HG03469 (cell line): ENCODE measurements at regions not wholly inside any gene's neighbourhood (a gene's known extent, or its start where the extent isn't known, plus 50 kb on each side); places are given as distances from the start of the nearest gene placed in this dataset.

Experiments
- ATAC-seq: cut with Tn5 transposase; IDR thresholded peaks from one replicate; pipeline ENCODE4 v1.9.1; 2021; ENCODE audit warnings: mild to moderate bottlenecking, moderate library complexity, moderate number of reproducible peaks; ENCODE audit not compliant: unreplicated experiment

- no peak for ATAC-seq
Observed at GRCh38 chr17:70624211-70624610, 454.9 kb downstream of the KCNJ2 start.

DNA sequence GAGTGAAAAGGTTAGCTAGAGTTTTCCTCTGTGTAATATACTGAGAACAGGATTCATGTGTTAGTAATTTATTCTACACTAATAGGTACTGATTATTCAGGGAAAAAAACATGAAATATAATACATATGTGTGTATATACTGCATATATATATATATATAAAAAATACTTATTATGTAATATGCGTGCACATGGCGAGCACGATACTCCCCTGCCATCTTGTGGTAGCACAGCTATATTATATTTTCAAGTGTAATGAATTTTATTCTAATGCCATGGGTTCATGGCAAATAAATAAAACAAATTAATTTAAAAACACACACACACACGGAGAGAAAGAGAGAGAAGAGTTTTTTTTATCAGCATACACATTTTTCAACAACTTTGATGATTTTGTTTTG, 460.6 kb downstream of the KCNJ2 start:
- no peak for ATAC-seq

GRCh38 chr17:70636517-70637133, 467.3 kb downstream of the KCNJ2 start:
- no peak for ATAC-seq

- ATAC-seq = no peak
Observed at GRCh38 chr17:70642059-70642458, 472.7 kb downstream of the KCNJ2 start.

DNA sequence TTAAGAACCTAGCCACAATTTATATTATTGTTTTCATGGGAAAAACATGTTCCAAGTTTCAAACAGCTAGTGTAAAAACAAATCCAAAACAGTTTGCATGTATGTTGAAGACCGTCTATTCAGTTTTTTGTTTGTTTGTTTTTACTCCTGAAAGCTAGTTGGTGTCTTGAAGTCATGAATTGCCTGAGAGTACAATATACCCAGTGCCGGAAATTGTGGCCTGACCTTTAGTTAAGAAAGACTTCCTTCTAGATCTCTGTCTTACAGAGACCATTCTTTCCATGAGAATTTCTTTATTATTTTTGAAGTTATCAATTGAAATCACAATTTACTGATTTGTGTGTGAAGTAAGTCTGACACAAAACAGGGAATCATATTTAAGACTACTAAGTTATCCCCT, 474.8 kb downstream of the KCNJ2 start:
- no peak for ATAC-seq

DNA sequence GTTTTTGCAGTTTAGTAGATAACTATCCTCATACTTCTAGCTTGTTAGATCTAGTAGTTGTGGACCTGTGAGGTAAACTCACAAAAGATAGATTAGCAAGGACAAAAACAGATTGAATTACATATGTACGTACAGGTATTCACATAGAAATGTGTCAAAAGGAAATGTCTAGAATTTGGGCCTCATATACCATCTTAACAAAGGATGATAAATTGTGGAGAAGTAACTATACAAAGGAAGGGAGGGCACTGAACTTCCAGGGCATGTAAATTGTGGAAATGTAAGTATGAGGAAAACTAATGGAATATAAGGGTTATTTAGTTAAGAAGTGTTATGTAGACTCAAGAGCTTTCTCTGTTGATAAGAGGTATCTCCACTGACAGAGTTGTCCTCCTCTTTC, 477.3 kb downstream of the KCNJ2 start:
- ATAC-seq = no peak

DNA sequence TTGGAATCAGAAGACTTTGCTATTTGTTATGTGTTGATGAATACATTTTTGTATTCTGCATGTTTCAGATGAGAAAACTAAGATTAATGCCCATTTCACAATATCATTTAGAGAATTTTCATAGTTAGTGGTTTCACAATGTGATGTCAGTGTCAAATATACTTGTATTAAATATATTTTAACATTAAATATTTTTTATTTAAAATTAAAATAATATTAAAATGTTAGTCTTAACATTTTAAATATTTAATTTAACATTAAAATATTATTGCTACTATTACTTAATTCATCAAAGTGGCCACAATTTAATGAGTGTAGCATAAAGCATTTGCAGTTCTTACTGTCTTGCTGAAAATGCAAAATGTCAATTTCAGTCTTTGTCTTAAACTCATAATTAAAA, 478.8 kb downstream of the KCNJ2 start:
- ATAC-seq = no peak

- no peak for ATAC-seq
Observed at GRCh38 chr17:70653850-70654249, 484.5 kb downstream of the KCNJ2 start.

DNA sequence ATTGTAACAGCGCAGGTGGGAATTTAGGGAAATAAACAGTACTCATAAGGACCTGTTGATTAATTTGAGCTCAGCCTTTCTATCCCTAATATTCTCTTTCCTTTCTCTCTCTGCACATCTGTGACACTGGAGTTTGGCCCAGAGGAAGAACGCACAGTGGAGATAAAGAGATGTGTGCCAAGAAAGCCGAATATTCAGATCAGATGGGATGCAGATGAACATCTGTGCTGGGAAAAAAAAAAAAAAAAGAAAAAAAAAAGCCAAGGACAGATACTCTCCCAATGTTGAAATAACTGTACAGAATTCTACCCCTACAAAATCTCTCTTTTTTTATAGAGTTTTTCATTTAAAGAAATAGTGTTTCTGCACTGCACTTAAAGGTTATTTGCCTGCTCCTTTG, 485.4 kb downstream of the KCNJ2 start:
- no peak for ATAC-seq

GRCh38 chr17:70655176-70655958, 486.0 kb downstream of the KCNJ2 start:
- no peak for ATAC-seq

- no peak for ATAC-seq
Observed at GRCh38 chr17:70658317-70658716, 489.0 kb downstream of the KCNJ2 start.

- ATAC-seq = no peak
Observed at GRCh38 chr17:70658840-70659239, 489.5 kb downstream of the KCNJ2 start.

DNA sequence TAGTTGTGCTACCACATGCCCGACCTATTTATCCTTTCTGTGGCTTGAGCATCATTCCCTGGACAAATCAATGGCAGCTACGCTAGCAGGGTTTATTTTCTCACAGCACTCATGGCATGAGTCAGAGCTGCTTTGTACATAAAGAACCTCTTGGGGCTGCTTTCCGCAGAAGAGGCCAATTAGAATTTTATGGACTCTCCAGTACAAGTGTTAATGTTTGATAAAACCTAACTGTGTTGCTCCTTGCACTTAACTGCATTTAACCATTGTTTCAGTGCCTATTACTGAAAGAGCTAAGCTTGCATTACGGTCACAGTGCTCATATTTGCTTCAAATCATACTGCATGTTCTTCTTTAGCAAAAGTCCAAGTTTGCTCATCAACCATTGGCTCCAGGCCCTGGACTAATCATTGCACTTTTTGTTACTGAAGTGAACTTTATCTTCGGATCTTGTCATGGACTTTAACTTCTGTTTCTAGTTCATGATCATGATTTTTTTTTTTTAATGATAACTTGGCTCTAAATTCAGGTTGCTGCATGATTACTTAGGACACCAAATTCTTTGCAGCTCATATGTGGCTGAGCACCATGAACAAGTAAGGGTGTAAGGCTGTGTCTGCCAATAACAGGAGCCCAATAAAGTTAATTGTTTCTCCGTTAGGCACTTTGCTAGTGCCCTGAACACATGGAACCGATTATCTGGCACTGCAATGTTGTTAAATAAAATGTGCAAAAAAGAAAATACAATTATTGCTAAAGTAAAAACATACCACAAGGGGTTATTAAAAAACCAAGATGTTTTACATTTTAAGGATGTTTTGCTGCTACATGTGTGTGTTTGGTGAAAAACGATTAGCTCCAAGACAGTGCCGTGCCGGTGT, 492.2 kb downstream of the KCNJ2 start:
- no peak for ATAC-seq

DNA sequence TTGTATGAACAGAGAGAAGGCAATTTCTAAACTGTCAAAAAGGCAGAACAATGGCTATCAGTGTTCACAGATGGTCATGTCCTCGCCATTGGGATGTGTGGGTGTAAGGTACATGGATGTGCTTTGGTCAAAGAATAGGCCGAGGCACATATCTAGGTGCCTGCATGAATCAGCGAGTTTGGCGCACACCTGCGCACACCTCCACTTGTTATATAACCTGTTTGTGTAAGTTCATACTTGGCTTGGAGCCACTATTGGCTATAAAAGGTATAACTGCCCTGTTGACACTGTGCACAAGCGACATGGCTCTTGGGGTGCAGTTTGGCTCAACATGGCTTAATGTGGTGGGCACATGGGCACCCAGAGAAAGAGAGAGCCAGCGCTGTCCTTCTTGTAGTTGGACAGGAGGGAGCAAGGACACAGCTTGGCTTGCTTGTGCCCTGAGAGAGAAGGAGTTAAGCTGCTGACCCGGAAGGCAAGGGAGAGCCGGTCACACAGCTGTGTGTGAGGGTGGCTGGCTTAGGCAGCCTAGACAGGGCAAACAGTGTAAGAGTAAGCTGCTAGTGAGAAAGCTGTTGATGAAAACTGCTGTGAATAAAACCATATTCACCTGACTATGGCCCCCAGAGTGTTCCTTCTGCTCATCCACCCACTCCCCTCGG, 499.1 kb downstream of the KCNJ2 start:
- no peak for ATAC-seq

- no peak for ATAC-seq
Observed at GRCh38 chr17:70668938-70669778, 499.8 kb downstream of the KCNJ2 start.

DNA sequence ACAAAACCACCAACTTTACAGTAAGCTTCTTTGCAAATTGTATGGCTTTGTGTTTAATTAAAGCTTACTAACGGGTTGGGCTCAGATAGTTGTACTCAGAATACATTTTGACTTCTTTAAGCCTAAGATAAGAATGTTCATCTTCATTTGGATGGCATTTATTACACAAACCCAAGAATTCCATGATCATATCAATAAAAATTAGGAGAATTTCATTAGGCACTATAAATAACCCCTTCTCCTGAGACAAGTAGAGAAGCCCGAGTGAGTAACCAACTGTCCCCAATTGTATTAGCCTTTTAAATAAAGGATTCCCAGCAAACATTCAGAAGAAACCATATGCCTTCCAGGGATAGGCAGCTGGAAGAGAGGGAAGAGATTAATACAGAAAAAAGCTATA, 504.7 kb downstream of the KCNJ2 start:
- ATAC-seq = no peak

- no peak for ATAC-seq
Observed at GRCh38 chr17:70675070-70675590, 505.8 kb downstream of the KCNJ2 start.

GRCh38 chr17:70677783-70678647, 508.7 kb downstream of the KCNJ2 start:
- no peak for ATAC-seq

- ATAC-seq = no peak
Observed at GRCh38 chr17:70678889-70679288, 509.6 kb downstream of the KCNJ2 start.
